ENCODE measurements at regions not wholly inside any gene's neighbourhood (a gene's known extent, or its start where the extent isn't known, plus 50 kb on each side); places are given as distances from the start of the nearest gene placed in this dataset.

GRCh38 chr10:3500408-3500856 is 284.6 kb downstream of the KLF6 start:
- peak; percentile 74 to 99 (median 98) for ATAC-seq (replicated peaks in 6 of 8)
- Histone ChIP-seq H3K4me1 (replicated peaks in 1 of 2) (peaks cover 22 to 38% of the 10 kb centered on the region in 2 donors), H3K4me3 (no peak overlapping the region), H3K27ac (peak overlapping the region; percentile 45 to 76)
- in situ Hi-C loops (cut with MboI; ENCODE audit: low pct_unique_long_range_greater_than_20kb in 2 of 9, low sequenced_read_pairs in 9 of 9, unreplicated experiment in 9 of 9): no loop called here
- WGBS, 10 experiments: 11 to 77% (median 31%) methylated on average over 1 to 11 of the region's 15 CpGs; no CpG with 5 or more reads in 2 of the 10 experiments

- 53 to 100% (median 89%) methylated on average over 1 to 4 of the region's 4 CpGs for WGBS, 10 experiments
- no peak overlapping the region for H3K27ac ChIP-seq
- no peak overlapping the region for H3K4me3 ChIP-seq
- in situ Hi-C loops (cut with MboI; ENCODE audit: low pct_unique_long_range_greater_than_20kb in 2 of 9, low sequenced_read_pairs in 9 of 9, unreplicated experiment in 9 of 9): no loop called here
- H3K4me1 ChIP-seq (replicated peaks in 1 of 2): peaks cover 22 to 38% of the 10 kb centered on the region in 2 donors
- no peak for ATAC-seq (replicated peaks in 6 of 8)
Measured at GRCh38 chr10:3499120-3499519, 285.9 kb downstream of the KLF6 start.

- Histone ChIP-seq H3K4me1 (replicated peaks in 1 of 2) (peaks cover 21 to 29% of the 10 kb centered on the region in 2 donors), H3K27ac (no peak overlapping the region), H3K4me3 (no peak overlapping the region)
- in situ Hi-C loops (cut with MboI; ENCODE audit: low pct_unique_long_range_greater_than_20kb in 2 of 9, low sequenced_read_pairs in 9 of 9, unreplicated experiment in 9 of 9): no loop called here
- 80 to 100% (median 90%) methylated on average over 2 to 7 of the region's 7 CpGs for WGBS, 10 experiments
- no peak for ATAC-seq (replicated peaks in 6 of 8)
Measured at GRCh38 chr10:3497581-3497980, 287.4 kb downstream of the KLF6 start.

- ATAC-seq (replicated peaks in 6 of 8): no peak
- H3K27ac ChIP-seq: no peak overlapping the region
Measured at GRCh38 chr10:3496138-3496537, 288.9 kb downstream of the KLF6 start.

GRCh38 chr10:3495281-3495680 is 289.7 kb downstream of the KLF6 start:
- 0 to 84% (median 70%) methylated on average over 1 to 6 of the region's 6 CpGs; no CpG with 5 or more reads in 2 of the 10 experiments for WGBS, 10 experiments
- H3K27ac ChIP-seq: no peak overlapping the region
- in situ Hi-C loops (cut with MboI; ENCODE audit: low pct_unique_long_range_greater_than_20kb in 2 of 9, low sequenced_read_pairs in 9 of 9, unreplicated experiment in 9 of 9): no loop called here
- H3K4me1 ChIP-seq (replicated peaks in 1 of 2): peaks cover 7 to 8% of the 10 kb centered on the region in 2 donors
- no peak overlapping the region for H3K4me3 ChIP-seq
- ATAC-seq (replicated peaks in 6 of 8): peak in 1 of 8 experiments; percentile 48

More at GRCh38 chr10:3496138-3496537, 288.9 kb downstream of the KLF6 start:
- WGBS, 10 experiments: 77 to 100% (median 90%) methylated on average over 2 to 6 of the region's 7 CpGs; no CpG with 5 or more reads in 2 of the 10 experiments
- in situ Hi-C loops (cut with MboI; ENCODE audit: low pct_unique_long_range_greater_than_20kb in 2 of 9, low sequenced_read_pairs in 9 of 9, unreplicated experiment in 9 of 9): no loop called here
- Histone ChIP-seq H3K4me3 (no peak overlapping the region), H3K4me1 (replicated peaks in 1 of 2) (peaks cover 14 to 16% of the 10 kb centered on the region in 2 donors)

- WGBS, 10 experiments: 83 to 100% (median 96%) methylated on average over 1 to 10 of the region's 11 CpGs; no CpG with 5 or more reads in 1 of the 10 experiments
Measured at GRCh38 chr10:3494838-3495230, 290.2 kb downstream of the KLF6 start.

GRCh38 chr10:3494131-3494837 is 290.7 kb downstream of the KLF6 start:
- Histone ChIP-seq H3K4me1 (replicated peaks in 1 of 2) (peaks cover 3 to 4% of the 10 kb centered on the region in 2 donors), H3K27ac (no peak overlapping the region), H3K4me3 (no peak overlapping the region)
- in situ Hi-C loops (cut with MboI; ENCODE audit: low pct_unique_long_range_greater_than_20kb in 2 of 9, low sequenced_read_pairs in 9 of 9, unreplicated experiment in 9 of 9): no loop called here
- whole genome bisulfite sequencing, 10 experiments: 80 to 100% (median 95%) methylated on average over 3 to 22 of the region's 22 CpGs; no CpG with 5 or more reads in 1 of the 10 experiments
- ATAC-seq (replicated peaks in 6 of 8): no peak

More at GRCh38 chr10:3494838-3495230, 290.2 kb downstream of the KLF6 start:
- Histone ChIP-seq H3K27ac (no peak overlapping the region), H3K4me1 (replicated peaks in 1 of 2) (peaks cover 3 to 4% of the 10 kb centered on the region in 2 donors), H3K4me3 (no peak overlapping the region)
- in situ Hi-C loops (cut with MboI; ENCODE audit: low pct_unique_long_range_greater_than_20kb in 2 of 9, low sequenced_read_pairs in 9 of 9, unreplicated experiment in 9 of 9): no loop called here
- ATAC-seq (replicated peaks in 6 of 8): no peak

GRCh38 chr10:3493621-3494020 is 291.4 kb downstream of the KLF6 start:
- H3K4me3 ChIP-seq: no peak overlapping the region
- in situ Hi-C loops (cut with MboI; ENCODE audit: low pct_unique_long_range_greater_than_20kb in 2 of 9, low sequenced_read_pairs in 9 of 9, unreplicated experiment in 9 of 9): no loop called here

GRCh38 chr10:3491571-3491970 is 293.4 kb downstream of the KLF6 start:
- in situ Hi-C loops (cut with MboI; ENCODE audit: low pct_unique_long_range_greater_than_20kb in 2 of 9, low sequenced_read_pairs in 9 of 9, unreplicated experiment in 9 of 9): no loop called here
- H3K27ac ChIP-seq: no peak overlapping the region
- no peak for ATAC-seq (replicated peaks in 6 of 8)
- peaks cover 5 to 7% of the 10 kb centered on the region in 2 donors for H3K4me1 ChIP-seq (replicated peaks in 1 of 2)
- H3K4me3 ChIP-seq: no peak overlapping the region
- WGBS, 10 experiments: 45 to 92% (median 77%) methylated on average over 2 to 4 of the region's 4 CpGs

More at GRCh38 chr10:3493621-3494020, 291.4 kb downstream of the KLF6 start:
- 20 to 100% (median 89%) methylated on average over 1 of the region's 1 CpG; no CpG with 5 or more reads in 1 of the 10 experiments for WGBS, 10 experiments
- ATAC-seq (replicated peaks in 6 of 8): no peak
- Histone ChIP-seq H3K4me1 (replicated peaks in 1 of 2) (peaks cover 3 to 4% of the 10 kb centered on the region in 2 donors), H3K27ac (no peak overlapping the region)

GRCh38 chr10:3487228-3487627 is 297.8 kb downstream of the KLF6 start:
- in situ Hi-C loops (cut with MboI; ENCODE audit: low pct_unique_long_range_greater_than_20kb in 2 of 9, low sequenced_read_pairs in 9 of 9, unreplicated experiment in 9 of 9): no loop called here
- no peak for ATAC-seq (replicated peaks in 6 of 8)
- 42 to 100% (median 80%) methylated on average over 1 to 2 of the region's 4 CpGs; no CpG with 5 or more reads in 5 of the 10 experiments for WGBS, 10 experiments

GRCh38 chr10:3486346-3487065 is 298.5 kb downstream of the KLF6 start:
- peak; percentile 10 to 79 (median 71) for ATAC-seq (replicated peaks in 6 of 8)
- in situ Hi-C loops (cut with MboI; ENCODE audit: low pct_unique_long_range_greater_than_20kb in 2 of 9, low sequenced_read_pairs in 9 of 9, unreplicated experiment in 9 of 9): no loop called here
- WGBS, 10 experiments: 40 to 100% (median 74%) methylated on average over 1 to 7 of the region's 12 CpGs; no CpG with 5 or more reads in 3 of the 10 experiments

More at GRCh38 chr10:3487228-3487627, 297.8 kb downstream of the KLF6 start:
- no peak overlapping the region for H3K27ac ChIP-seq
- peaks cover 35 to 39% of the 10 kb centered on the region in 2 donors for H3K4me1 ChIP-seq (replicated peaks in 1 of 2)
- no peak overlapping the region for H3K4me3 ChIP-seq

GRCh38 chr10:3485057-3485686 is 299.8 kb downstream of the KLF6 start:
- peaks cover 41 to 45% of the 10 kb centered on the region in 2 donors for H3K4me1 ChIP-seq (replicated peaks in 1 of 2)
- H3K4me3 ChIP-seq: no peak overlapping the region
- no peak for ATAC-seq (replicated peaks in 6 of 8)
- WGBS, 10 experiments: 91 to 100% (median 96%) methylated on average over 2 to 13 of the region's 15 CpGs; no CpG with 5 or more reads in 1 of the 10 experiments
- peak overlapping the region; percentile 43 to 64 for H3K27ac ChIP-seq
- in situ Hi-C loops (cut with MboI; ENCODE audit: low pct_unique_long_range_greater_than_20kb in 2 of 9, low sequenced_read_pairs in 9 of 9, unreplicated experiment in 9 of 9): no loop called here

More at GRCh38 chr10:3486346-3487065, 298.5 kb downstream of the KLF6 start:
- peak overlapping the region; percentile 42 to 54 for H3K27ac ChIP-seq
- peaks cover 41 to 45% of the 10 kb centered on the region in 2 donors for H3K4me1 ChIP-seq (replicated peaks in 1 of 2)
- no peak overlapping the region for H3K4me3 ChIP-seq
